Liver (tissue), 8 donors: ENCODE measurements at regions not wholly inside any gene's neighbourhood (a gene's known extent, or its start where the extent isn't known, plus 50 kb on each side); places are given as distances from the start of the nearest gene placed in this dataset.

Experiments
- DNase-seq: peaks from one replicate; pipeline ENCODE4 v3.0.0-alpha.2; 2017; ENCODE audit warnings: low spot score
- H3K27ac ChIP-seq, 2 donors: one replicate each; pipeline ENCODE4 v1.7.0; 2013; ENCODE audit warnings: inconsistent platforms in 2 of 2, low read length in 2 of 2, control low read depth in 1 of 2, low read depth in 1 of 2, mild to moderate bottlenecking in 1 of 2
- H3K27me3 ChIP-seq, 4 donors: one replicate each; pipeline versions ENCODE4 v1.6.1 to v1.7.0; 2013; ENCODE audit warnings: low read length in 3 of 4, inconsistent platforms in 1 of 4, mild to moderate bottlenecking in 1 of 4, moderate library complexity in 1 of 4; ENCODE audit not compliant: control insufficient read depth in 4 of 4, insufficient read depth in 4 of 4
- H3K36me3 ChIP-seq, 4 donors: one replicate each; pipeline versions ENCODE4 v1.6.1 to v1.7.0; 2013; ENCODE audit warnings: low read length in 3 of 4, mild to moderate bottlenecking in 3 of 4, low read depth in 1 of 4, moderate library complexity in 1 of 4; ENCODE audit not compliant: control insufficient read depth in 4 of 4, insufficient read depth in 3 of 4
- H3K4me1 ChIP-seq, 4 donors: one replicate each; pipeline versions ENCODE4 v1.6.1 to v1.7.0; 2013; ENCODE audit warnings: low read length in 3 of 4, mild to moderate bottlenecking in 3 of 4, moderate library complexity in 1 of 4; ENCODE audit not compliant: control insufficient read depth in 4 of 4, insufficient read depth in 4 of 4
- H3K4me3 ChIP-seq, 3 donors: one replicate each; pipeline versions ENCODE4 v1.6.1 to v1.7.0; 2013; ENCODE audit warnings: low read length in 3 of 3, control low read depth in 1 of 3, low read depth in 1 of 3, mild to moderate bottlenecking in 1 of 3
- H3K9ac ChIP-seq, 2 donors: one replicate each; pipeline ENCODE4 v1.7.0; 2013; ENCODE audit warnings: low read length in 2 of 2, mild to moderate bottlenecking in 2 of 2, moderate library complexity in 2 of 2, control low read depth in 1 of 2, low read depth in 1 of 2
- H3K9me3 ChIP-seq, 4 donors: one replicate each; pipeline versions ENCODE4 v1.6.1 to v1.7.0; 2013; ENCODE audit warnings: low read length in 3 of 4; ENCODE audit not compliant: control insufficient read depth in 4 of 4
- GABPA ChIP-seq, 2 donors: IDR thresholded peaks in 1 of 2; conservative IDR thresholded peaks in 1 of 2; 2 replicates each; pipeline ENCODE4 v1.6.1; 2016; ENCODE audit warnings: antibody characterized with exemption in 2 of 2, mild to moderate bottlenecking in 1 of 2, moderate library complexity in 1 of 2
- NR2F2 ChIP-seq: IDR thresholded peaks from 2 replicates; pipeline ENCODE4 v1.6.1; 2016; ENCODE audit warnings: antibody characterized with exemption
- RAD21 ChIP-seq, 2 donors: IDR thresholded peaks; 2 replicates each; pipeline ENCODE4 v1.6.1; 2016; ENCODE audit warnings: antibody characterized with exemption in 2 of 2, mild to moderate bottlenecking in 2 of 2
- REST ChIP-seq: IDR thresholded peaks from 2 replicates; pipeline ENCODE4 v1.6.1; 2016; ENCODE audit warnings: antibody characterized with exemption, mild to moderate bottlenecking
- TAF1 ChIP-seq: conservative IDR thresholded peaks from 2 replicates; pipeline ENCODE4 v1.6.1; 2016; ENCODE audit warnings: antibody characterized with exemption, mild to moderate bottlenecking
- YY1 ChIP-seq: IDR thresholded peaks from 2 replicates; pipeline ENCODE4 v1.6.1; 2016; ENCODE audit warnings: antibody characterized with exemption, mild to moderate bottlenecking
- ZBTB33 ChIP-seq: IDR thresholded peaks from 2 replicates; pipeline ENCODE4 v1.6.1; 2016; ENCODE audit warnings: antibody characterized with exemption
- WGBS: extraction: QIAGEN DNeasy Blood & Tissue Kit; methylation state at CpG from one replicate; pipeline ENCODE4 v1.1.7; 2013; 5-methylcytosine and 5-hydroxymethylcytosine counted together
- TF ChIP-seq, protein P1 (sequence below): fragments of 150-350 bp; IDR thresholded peaks from 2 replicates; pipeline ENCODE4 v1.5.1; 2017; ENCODE audit warnings: improper control_type of control experiment, low read depth, low read length; ENCODE audit not compliant: missing input control
- TF ChIP-seq, protein P2 (sequence below): IDR thresholded peaks from 2 replicates; pipeline ENCODE4 v1.6.1; 2016; ENCODE audit warnings: antibody characterized with exemption
- donor health status: healthy.
- donor health status: healthy.
- donor health status: healthy.
- donor health status: healthy.
- donor health status: healthy.

- DNase-seq: no peak
- WGBS: 90% methylated on average over 5 of the region's 5 CpGs
Measured at GRCh38 chr18:10314066-10314465, 140.4 kb upstream of the APCDD1 start.

More at GRCh38 chr18:10314066-10314465, 140.4 kb upstream of the APCDD1 start:
- no peaks in the 10 kb centered on the region for H3K36me3 ChIP-seq
- no peak overlapping the region for H3K9ac ChIP-seq
- peaks cover 0 to 5% (median 0%) of the 10 kb centered on the region in 4 donors for H3K27me3 ChIP-seq
- H3K4me3 ChIP-seq: no peak overlapping the region
- TF ChIP-seq REST (no peak), GABPA (IDR thresholded peaks at IDR 0.05 in 1 of 2, conservative IDR thresholded peaks at IDR 0.05 in 1 of 2) (no peak), YY1 (no peak), NR2F2 (no peak), ZBTB33 (no peak), RAD21 (IDR thresholded peaks at IDR 0.05) (no peak), TAF1 (no peak)
- TF ChIP-seq, protein P1, sequence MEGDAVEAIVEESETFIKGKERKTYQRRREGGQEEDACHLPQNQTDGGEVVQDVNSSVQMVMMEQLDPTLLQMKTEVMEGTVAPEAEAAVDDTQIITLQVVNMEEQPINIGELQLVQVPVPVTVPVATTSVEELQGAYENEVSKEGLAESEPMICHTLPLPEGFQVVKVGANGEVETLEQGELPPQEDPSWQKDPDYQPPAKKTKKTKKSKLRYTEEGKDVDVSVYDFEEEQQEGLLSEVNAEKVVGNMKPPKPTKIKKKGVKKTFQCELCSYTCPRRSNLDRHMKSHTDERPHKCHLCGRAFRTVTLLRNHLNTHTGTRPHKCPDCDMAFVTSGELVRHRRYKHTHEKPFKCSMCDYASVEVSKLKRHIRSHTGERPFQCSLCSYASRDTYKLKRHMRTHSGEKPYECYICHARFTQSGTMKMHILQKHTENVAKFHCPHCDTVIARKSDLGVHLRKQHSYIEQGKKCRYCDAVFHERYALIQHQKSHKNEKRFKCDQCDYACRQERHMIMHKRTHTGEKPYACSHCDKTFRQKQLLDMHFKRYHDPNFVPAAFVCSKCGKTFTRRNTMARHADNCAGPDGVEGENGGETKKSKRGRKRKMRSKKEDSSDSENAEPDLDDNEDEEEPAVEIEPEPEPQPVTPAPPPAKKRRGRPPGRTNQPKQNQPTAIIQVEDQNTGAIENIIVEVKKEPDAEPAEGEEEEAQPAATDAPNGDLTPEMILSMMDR: no peak
- TF ChIP-seq, protein P2, sequence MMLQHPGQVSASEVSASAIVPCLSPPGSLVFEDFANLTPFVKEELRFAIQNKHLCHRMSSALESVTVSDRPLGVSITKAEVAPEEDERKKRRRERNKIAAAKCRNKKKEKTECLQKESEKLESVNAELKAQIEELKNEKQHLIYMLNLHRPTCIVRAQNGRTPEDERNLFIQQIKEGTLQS: no peak
- no peaks in the 10 kb centered on the region for H3K4me1 ChIP-seq
- peaks cover 0 to 5% (median 0%) of the 10 kb centered on the region in 4 donors for H3K9me3 ChIP-seq
- H3K27ac ChIP-seq: no peak overlapping the region
